Kidney epithelial cell (primary cell): ENCODE measurements at regions not wholly inside any gene's neighbourhood (a gene's known extent, or its start where the extent isn't known, plus 50 kb on each side); places are given as distances from the start of the nearest gene placed in this dataset.

Experiments
- DNase-seq: peaks from one replicate; pipeline ENCODE4 v3.0.0-alpha.2; 2010; ENCODE audit warnings: low read depth
- H3K27me3 ChIP-seq: 2 replicates; pipeline ENCODE4 v1.6.0; 2011; ENCODE audit warnings: low read length; ENCODE audit not compliant: control insufficient read depth, insufficient read depth
- H3K36me3 ChIP-seq: 2 replicates; pipeline ENCODE4 v1.5.1; 2011; ENCODE audit warnings: low read length; ENCODE audit not compliant: control insufficient read depth, insufficient read depth
- H3K4me3 ChIP-seq: 2 replicates; pipeline ENCODE4 v1.5.1; 2011; ENCODE audit warnings: low read depth, mild to moderate bottlenecking, control low read depth, low read length
- TF ChIP-seq, protein P1 (sequence below): IDR thresholded peaks from 2 replicates; pipeline ENCODE4 v1.5.1; 2011; ENCODE audit warnings: mild to moderate bottlenecking, moderate library complexity, low read length, control low read depth, inconsistent platforms; ENCODE audit not compliant: insufficient read depth, poor library complexity, severe bottlenecking

DNA sequence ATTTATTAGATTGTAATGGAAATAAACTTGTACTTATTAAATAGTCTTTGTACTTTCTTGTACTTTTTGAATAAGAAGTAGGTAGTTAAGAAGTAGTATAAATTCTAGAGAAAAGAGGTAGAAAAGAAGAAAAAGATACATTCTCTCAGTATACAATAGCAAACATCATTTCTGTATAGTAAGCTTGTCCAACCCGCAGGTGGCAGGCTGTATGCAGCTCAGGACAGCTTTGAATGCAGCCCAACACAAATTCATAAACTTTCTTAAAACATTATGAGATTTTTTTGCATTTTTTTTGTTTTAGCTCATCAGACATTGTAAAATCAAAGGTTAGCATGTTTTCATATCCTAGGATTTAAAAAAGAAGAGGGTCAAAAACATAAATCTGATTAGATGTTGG lies 441.6 kb downstream of the DTHD1 start:
- no peaks in the 10 kb centered on the region for H3K36me3 ChIP-seq
- no peak overlapping the region for H3K4me3 ChIP-seq
- H3K27me3 ChIP-seq: no peaks in the 10 kb centered on the region
- TF ChIP-seq, protein P1, sequence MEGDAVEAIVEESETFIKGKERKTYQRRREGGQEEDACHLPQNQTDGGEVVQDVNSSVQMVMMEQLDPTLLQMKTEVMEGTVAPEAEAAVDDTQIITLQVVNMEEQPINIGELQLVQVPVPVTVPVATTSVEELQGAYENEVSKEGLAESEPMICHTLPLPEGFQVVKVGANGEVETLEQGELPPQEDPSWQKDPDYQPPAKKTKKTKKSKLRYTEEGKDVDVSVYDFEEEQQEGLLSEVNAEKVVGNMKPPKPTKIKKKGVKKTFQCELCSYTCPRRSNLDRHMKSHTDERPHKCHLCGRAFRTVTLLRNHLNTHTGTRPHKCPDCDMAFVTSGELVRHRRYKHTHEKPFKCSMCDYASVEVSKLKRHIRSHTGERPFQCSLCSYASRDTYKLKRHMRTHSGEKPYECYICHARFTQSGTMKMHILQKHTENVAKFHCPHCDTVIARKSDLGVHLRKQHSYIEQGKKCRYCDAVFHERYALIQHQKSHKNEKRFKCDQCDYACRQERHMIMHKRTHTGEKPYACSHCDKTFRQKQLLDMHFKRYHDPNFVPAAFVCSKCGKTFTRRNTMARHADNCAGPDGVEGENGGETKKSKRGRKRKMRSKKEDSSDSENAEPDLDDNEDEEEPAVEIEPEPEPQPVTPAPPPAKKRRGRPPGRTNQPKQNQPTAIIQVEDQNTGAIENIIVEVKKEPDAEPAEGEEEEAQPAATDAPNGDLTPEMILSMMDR: no peak
- DNase-seq: no peak

DNA sequence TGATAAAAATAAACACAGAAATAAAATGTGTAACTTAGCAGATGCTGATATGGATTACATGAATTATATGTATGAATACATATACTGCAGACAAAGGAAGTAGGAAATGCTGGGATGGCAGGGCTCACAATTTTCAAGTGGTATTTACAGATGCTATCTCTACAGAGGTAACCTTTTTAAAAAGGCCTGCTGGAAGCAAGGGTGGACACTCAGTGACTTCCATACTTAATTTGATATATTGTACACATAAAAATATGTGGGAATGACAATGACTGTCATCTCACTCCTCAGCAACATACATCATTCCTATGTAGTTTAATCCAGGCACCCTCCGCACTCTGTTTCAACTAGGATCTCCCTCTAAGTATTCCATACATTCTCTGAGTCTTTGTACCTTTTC lies 452.9 kb downstream of the DTHD1 start:
- DNase-seq: no peak
- TF ChIP-seq, protein P1: no peak
- no peaks in the 10 kb centered on the region for H3K27me3 ChIP-seq
- no peak overlapping the region for H3K4me3 ChIP-seq
- no peaks in the 10 kb centered on the region for H3K36me3 ChIP-seq

DNA sequence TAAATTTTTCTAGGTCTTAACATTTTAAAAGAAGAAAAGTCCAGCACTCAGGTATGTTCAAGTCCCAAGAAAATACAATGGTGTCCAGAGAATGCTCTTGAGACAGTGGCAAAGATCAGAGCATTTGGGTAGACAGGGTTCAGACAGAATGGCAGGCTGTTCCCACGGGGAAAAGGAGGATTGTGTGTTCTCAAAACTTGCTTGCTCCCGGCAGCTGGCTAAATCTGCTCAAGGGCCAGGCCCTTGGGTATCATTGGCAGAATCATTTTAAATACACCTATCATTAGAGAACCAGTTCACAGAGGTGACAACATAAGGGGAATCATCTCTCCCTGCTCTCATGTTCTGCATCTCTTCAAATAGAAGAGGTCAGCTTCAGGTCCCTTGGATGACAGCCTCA lies 456.3 kb downstream of the DTHD1 start:
- TF ChIP-seq, protein P1: no peak
- H3K27me3 ChIP-seq: no peaks in the 10 kb centered on the region
- no peaks in the 10 kb centered on the region for H3K36me3 ChIP-seq
- no peak overlapping the region for H3K4me3 ChIP-seq
- no peak for DNase-seq

GRCh38 chr4:36740796-36741310 lies 459.4 kb downstream of the DTHD1 start:
- no peaks in the 10 kb centered on the region for H3K27me3 ChIP-seq
- TF ChIP-seq, protein P1: no peak
- H3K36me3 ChIP-seq: no peaks in the 10 kb centered on the region
- H3K4me3 ChIP-seq: no peak overlapping the region
- no peak for DNase-seq

- no peak for DNase-seq
- no peaks in the 10 kb centered on the region for H3K36me3 ChIP-seq
- no peaks in the 10 kb centered on the region for H3K27me3 ChIP-seq
- H3K4me3 ChIP-seq: no peak overlapping the region
- TF ChIP-seq, protein P1: no peak
Measured at GRCh38 chr4:36747277-36748129, 466.1 kb downstream of the DTHD1 start.
